HFFc6 (cell line): ENCODE measurements at regions not wholly inside any gene's neighbourhood (a gene's known extent, or its start where the extent isn't known, plus 50 kb on each side); places are given as distances from the start of the nearest gene placed in this dataset.

Experiments
- DNase-seq: peaks from one replicate; pipeline ENCODE4 v3.0.0-alpha.2; 2018
- H3K27ac Mint-ChIP-seq: 2 replicates; pipeline ENCODE4 v1.8.0; 2020; ENCODE audit warnings: mild to moderate bottlenecking, mixed read lengths
- H3K27me3 Mint-ChIP-seq: 2 replicates; pipeline ENCODE4 v1.8.0; 2021; ENCODE audit warnings: mild to moderate bottlenecking, moderate library complexity, mixed read lengths; ENCODE audit not compliant: insufficient read depth
- H3K36me3 Mint-ChIP-seq: 2 replicates; pipeline ENCODE4 v1.8.0; 2021; ENCODE audit warnings: low read depth, mixed read lengths
- H3K4me1 Mint-ChIP-seq: 2 replicates; pipeline ENCODE4 v1.8.0; 2020; ENCODE audit warnings: low read depth, mixed read lengths
- H3K4me3 Mint-ChIP-seq: 2 replicates; pipeline ENCODE4 v1.8.0; 2020; ENCODE audit warnings: mild to moderate bottlenecking, moderate library complexity, mixed read lengths
- H3K9me3 Mint-ChIP-seq: 2 replicates; pipeline ENCODE4 v1.8.0; 2020; ENCODE audit warnings: mild to moderate bottlenecking, mixed read lengths
- CTCF ChIP-seq: fragments of 200-600 bp; sonication (generic); IDR thresholded peaks from 2 replicates; pipeline ENCODE4 v1.5.0; 2021; ENCODE audit warnings: antibody characterized with exemption, mild to moderate bottlenecking

- no peaks in the 10 kb centered on the region for H3K36me3 Mint-ChIP-seq
- H3K4me3 Mint-ChIP-seq, result no peak overlapping the region
- no peaks in the 10 kb centered on the region for H3K9me3 Mint-ChIP-seq
- TF ChIP-seq CTCF, result no peak
- H3K27ac Mint-ChIP-seq, result no peak overlapping the region
- peaks cover 3% of the 10 kb centered on the region; the same call in 1 of the 2 replicates for H3K27me3 Mint-ChIP-seq
- no peak for DNase-seq
- H3K4me1 Mint-ChIP-seq, result no peaks in the 10 kb centered on the region
These were observed 256.2 kb downstream of the PIK3C3 start for GRCh38 chr18:42211201-42211600.

GRCh38 chr18:42222557-42222956, 267.5 kb downstream of the PIK3C3 start:
- Mint-ChIP-seq H3K36me3 (no peaks in the 10 kb centered on the region), H3K4me1 (no peaks in the 10 kb centered on the region), H3K27me3 (peaks cover 3% of the 10 kb centered on the region; the same call in 1 of the 2 replicates), H3K9me3 (no peaks in the 10 kb centered on the region; the same call in 1 of the 2 replicates), H3K4me3 (no peak overlapping the region), H3K27ac (no peak overlapping the region)
- no peak for DNase-seq
- TF ChIP-seq CTCF, result no peak

- no peak overlapping the region for H3K4me3 Mint-ChIP-seq
- H3K36me3 Mint-ChIP-seq, result no peaks in the 10 kb centered on the region
- H3K27me3 Mint-ChIP-seq, result peaks cover 2% of the 10 kb centered on the region
- H3K9me3 Mint-ChIP-seq, result no peaks in the 10 kb centered on the region
- no peak overlapping the region for H3K27ac Mint-ChIP-seq
- H3K4me1 Mint-ChIP-seq, result no peaks in the 10 kb centered on the region
- no peak for TF ChIP-seq CTCF
- DNase-seq, result no peak
These were observed 273.5 kb downstream of the PIK3C3 start for GRCh38 chr18:42228581-42228980.

DNA sequence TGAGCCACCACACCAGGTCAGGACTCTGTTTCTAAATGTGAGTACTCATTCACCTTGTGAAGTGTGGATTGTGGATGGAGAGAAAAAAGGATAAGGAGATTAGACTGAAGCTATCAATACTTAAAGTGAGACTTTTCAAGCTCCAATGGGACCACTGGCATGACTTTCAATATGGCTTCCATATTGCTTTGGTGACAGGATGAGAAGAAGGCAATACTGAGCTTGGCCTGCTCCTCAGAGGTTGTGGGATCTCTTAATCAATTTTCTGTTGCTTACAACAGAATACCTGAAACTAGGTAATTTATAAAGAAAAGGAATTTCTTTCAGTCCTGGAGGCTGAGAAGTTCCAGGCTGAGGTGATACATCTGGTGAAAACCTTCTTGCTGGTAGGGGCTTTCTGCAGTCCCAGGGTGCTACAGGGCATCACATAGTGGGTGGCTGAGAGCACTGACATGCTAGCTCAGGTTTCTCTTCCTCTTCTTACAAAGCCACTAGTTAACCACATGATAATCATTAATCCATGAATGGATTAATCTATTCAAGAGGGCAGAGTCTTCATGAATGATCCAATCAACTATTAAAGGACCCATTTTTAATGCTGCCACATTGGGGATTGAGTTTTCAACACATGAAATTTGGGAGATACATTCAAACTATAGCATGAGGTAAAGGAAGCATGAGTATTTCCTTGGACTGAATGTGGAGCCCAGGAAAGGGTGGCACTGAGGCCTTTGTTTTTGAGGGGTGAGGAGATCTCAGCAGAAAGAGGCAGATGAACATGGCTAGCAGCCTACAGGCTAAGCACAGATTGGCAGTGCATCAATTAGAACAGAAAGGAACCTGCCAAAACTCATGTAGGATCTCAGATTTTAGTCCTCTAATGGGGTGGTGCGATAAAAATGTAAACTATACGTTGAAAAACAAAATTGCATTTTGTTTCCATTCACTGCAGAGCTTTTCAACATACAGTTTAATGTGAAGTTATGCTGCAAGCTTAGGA, 274.5 kb downstream of the PIK3C3 start:
- no peak for TF ChIP-seq CTCF

GRCh38 chr18:42230636-42231035, 275.6 kb downstream of the PIK3C3 start:
- DNase-seq, result no peak
- Mint-ChIP-seq H3K27me3 (peaks cover 2% of the 10 kb centered on the region), H3K27ac (no peak overlapping the region), H3K4me3 (no peak overlapping the region), H3K4me1 (no peaks in the 10 kb centered on the region), H3K9me3 (no peaks in the 10 kb centered on the region), H3K36me3 (no peaks in the 10 kb centered on the region)
- TF ChIP-seq CTCF, result no peak

More for the DNA sequence above, 274.5 kb downstream of the PIK3C3 start:
- no peak for DNase-seq
- H3K27ac Mint-ChIP-seq, result no peak overlapping the region
- no peak overlapping the region for H3K4me3 Mint-ChIP-seq
- H3K36me3 Mint-ChIP-seq, result no peaks in the 10 kb centered on the region
- H3K4me1 Mint-ChIP-seq, result no peaks in the 10 kb centered on the region
- peaks cover 2% of the 10 kb centered on the region for H3K27me3 Mint-ChIP-seq
- no peaks in the 10 kb centered on the region for H3K9me3 Mint-ChIP-seq
